ENCODE measurements at regions not wholly inside any gene's neighbourhood (a gene's known extent, or its start where the extent isn't known, plus 50 kb on each side); places are given as distances from the start of the nearest gene placed in this dataset.

- H3K4me3 ChIP-seq = no peak overlapping the region
- no peaks in the 10 kb centered on the region for H3K4me1 ChIP-seq
- intact Hi-C loops (cut with DNase I; ENCODE audit: low total_unique reads) = no loop called here
- no peak overlapping the region for H3K27ac ChIP-seq
- no peaks in the 10 kb centered on the region for H3K27me3 ChIP-seq
- no peaks in the 10 kb centered on the region for H3K36me3 ChIP-seq
- DNase-seq = no peak
- no peaks in the 10 kb centered on the region for H3K9me3 ChIP-seq
- TF ChIP-seq POLR2A (IDR thresholded peaks at IDR 0.05) = no peak
- TF ChIP-seq CTCF (IDR thresholded peaks at IDR 0.05) = no peak
These were observed 117.7 kb upstream of the FER start for GRCh38 chr5:108629779-108630528.

- Histone ChIP-seq H3K27ac (no peak overlapping the region), H3K4me3 (no peak overlapping the region), H3K9me3 (no peaks in the 10 kb centered on the region), H3K4me1 (no peaks in the 10 kb centered on the region), H3K36me3 (no peaks in the 10 kb centered on the region), H3K27me3 (no peaks in the 10 kb centered on the region)
- intact Hi-C loops (cut with DNase I; ENCODE audit: low total_unique reads) = no loop called here
- DNase-seq = no peak
- no peak for TF ChIP-seq CTCF (IDR thresholded peaks at IDR 0.05)
- TF ChIP-seq POLR2A (IDR thresholded peaks at IDR 0.05) = no peak
These were observed 122.0 kb upstream of the FER start for GRCh38 chr5:108625654-108626053.

GRCh38 chr5:108623826-108624225 lies 123.9 kb upstream of the FER start:
- Histone ChIP-seq H3K4me3 (no peak overlapping the region), H3K9me3 (no peaks in the 10 kb centered on the region), H3K4me1 (no peaks in the 10 kb centered on the region), H3K27ac (no peak overlapping the region), H3K27me3 (no peaks in the 10 kb centered on the region), H3K36me3 (no peaks in the 10 kb centered on the region)
- TF ChIP-seq POLR2A (IDR thresholded peaks at IDR 0.05) = no peak
- TF ChIP-seq CTCF (IDR thresholded peaks at IDR 0.05) = no peak
- no peak for DNase-seq
- intact Hi-C loops (cut with DNase I; ENCODE audit: low total_unique reads) = no loop called here

- no peak for DNase-seq
- TF ChIP-seq POLR2A (IDR thresholded peaks at IDR 0.05) = no peak
- TF ChIP-seq CTCF (IDR thresholded peaks at IDR 0.05) = no peak
- no peaks in the 10 kb centered on the region for H3K4me1 ChIP-seq
- H3K9me3 ChIP-seq = no peaks in the 10 kb centered on the region
- intact Hi-C loops (cut with DNase I; ENCODE audit: low total_unique reads) = no loop called here
- H3K27me3 ChIP-seq = no peaks in the 10 kb centered on the region
- H3K27ac ChIP-seq = no peak overlapping the region
- no peak overlapping the region for H3K4me3 ChIP-seq
- H3K36me3 ChIP-seq = no peaks in the 10 kb centered on the region
These were observed 127.2 kb upstream of the FER start for GRCh38 chr5:108620516-108620915.

GRCh38 chr5:108619815-108620214 lies 127.9 kb upstream of the FER start:
- no peak for DNase-seq
- Histone ChIP-seq H3K9me3 (no peaks in the 10 kb centered on the region), H3K4me1 (no peaks in the 10 kb centered on the region), H3K36me3 (no peaks in the 10 kb centered on the region), H3K27ac (no peak overlapping the region), H3K27me3 (no peaks in the 10 kb centered on the region), H3K4me3 (no peak overlapping the region)
- TF ChIP-seq POLR2A (IDR thresholded peaks at IDR 0.05) (no peak), CTCF (IDR thresholded peaks at IDR 0.05) (no peak)
- intact Hi-C loops (cut with DNase I; ENCODE audit: low total_unique reads) = no loop called here
